ENCODE measurements at regions not wholly inside any gene's neighbourhood (a gene's known extent, or its start where the extent isn't known, plus 50 kb on each side); places are given as distances from the start of the nearest gene placed in this dataset.
A peak's percentile ranks its signal among the peaks of the same experiment; 100 is the strongest.

DNA sequence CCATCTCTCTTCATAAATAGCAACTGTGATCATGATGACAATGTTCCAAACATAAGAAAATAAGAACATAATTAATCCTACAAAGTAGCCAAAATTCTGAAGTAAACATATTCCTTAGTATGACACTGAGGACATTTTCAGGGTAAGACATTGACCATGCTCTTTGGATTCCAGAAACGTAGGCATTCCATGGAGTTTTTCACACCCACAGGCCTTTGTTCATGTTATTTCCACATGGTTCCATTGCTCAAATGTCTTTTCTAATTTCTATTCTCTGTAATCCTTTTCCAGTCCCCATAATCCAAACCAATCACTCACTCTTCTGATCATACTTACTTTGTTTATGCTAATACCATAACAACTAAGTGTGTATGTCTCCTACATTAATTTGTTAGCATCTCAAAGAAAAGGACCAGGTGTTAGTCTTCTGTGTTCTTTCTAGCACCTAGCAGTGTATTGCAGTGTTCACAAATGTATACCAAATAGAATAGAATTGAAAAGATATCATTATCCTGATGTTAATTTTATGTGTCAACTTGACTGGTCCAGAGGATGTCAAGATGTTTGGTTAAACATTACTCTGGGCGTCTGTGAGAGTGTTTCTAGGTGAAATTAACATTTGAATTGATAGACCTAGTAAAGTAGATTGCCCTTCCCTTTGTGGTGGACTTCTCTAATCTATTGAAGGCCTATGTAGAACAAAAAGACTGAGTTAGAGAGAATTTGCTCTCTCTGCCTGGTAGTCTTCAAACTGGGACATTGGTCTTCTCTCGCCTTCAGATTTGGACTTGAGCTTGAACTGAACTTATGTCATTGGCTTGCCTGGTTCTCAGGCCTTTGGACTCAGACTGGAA is 516.6 kb downstream of the PTPRC start:
- H3K27me3 ChIP-seq (ENCODE audit: insufficient read depth, low read depth), result no peaks in the 10 kb centered on the region
- H3K9ac ChIP-seq, result no peak overlapping the region
- H4K20me1 ChIP-seq (ENCODE audit: insufficient read depth), result no peaks in the 10 kb centered on the region
- no peak overlapping the region for H3K27ac ChIP-seq
- H3K79me2 ChIP-seq (ENCODE audit: insufficient read depth, low read depth), result no peaks in the 10 kb centered on the region
- no peaks in the 10 kb centered on the region for H3K36me3 ChIP-seq (ENCODE audit: insufficient read depth)
- no peak overlapping the region for H3K4me3 ChIP-seq (IDR thresholded peaks at IDR 0.05; ENCODE audit: insufficient read depth, low read depth, low read length)
- no peak overlapping the region for H2AFZ ChIP-seq (ENCODE audit: low read depth)
- H3K4me1 ChIP-seq (ENCODE audit: low read depth, poor library complexity, severe bottlenecking), result peaks cover 12% of the 10 kb centered on the region
- H3K4me2 ChIP-seq, result no peak overlapping the region
- TF ChIP-seq, protein P1, sequence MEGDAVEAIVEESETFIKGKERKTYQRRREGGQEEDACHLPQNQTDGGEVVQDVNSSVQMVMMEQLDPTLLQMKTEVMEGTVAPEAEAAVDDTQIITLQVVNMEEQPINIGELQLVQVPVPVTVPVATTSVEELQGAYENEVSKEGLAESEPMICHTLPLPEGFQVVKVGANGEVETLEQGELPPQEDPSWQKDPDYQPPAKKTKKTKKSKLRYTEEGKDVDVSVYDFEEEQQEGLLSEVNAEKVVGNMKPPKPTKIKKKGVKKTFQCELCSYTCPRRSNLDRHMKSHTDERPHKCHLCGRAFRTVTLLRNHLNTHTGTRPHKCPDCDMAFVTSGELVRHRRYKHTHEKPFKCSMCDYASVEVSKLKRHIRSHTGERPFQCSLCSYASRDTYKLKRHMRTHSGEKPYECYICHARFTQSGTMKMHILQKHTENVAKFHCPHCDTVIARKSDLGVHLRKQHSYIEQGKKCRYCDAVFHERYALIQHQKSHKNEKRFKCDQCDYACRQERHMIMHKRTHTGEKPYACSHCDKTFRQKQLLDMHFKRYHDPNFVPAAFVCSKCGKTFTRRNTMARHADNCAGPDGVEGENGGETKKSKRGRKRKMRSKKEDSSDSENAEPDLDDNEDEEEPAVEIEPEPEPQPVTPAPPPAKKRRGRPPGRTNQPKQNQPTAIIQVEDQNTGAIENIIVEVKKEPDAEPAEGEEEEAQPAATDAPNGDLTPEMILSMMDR (conservative IDR thresholded peaks at IDR 0.05; ENCODE audit: low read depth, low read length), result no peak

DNA sequence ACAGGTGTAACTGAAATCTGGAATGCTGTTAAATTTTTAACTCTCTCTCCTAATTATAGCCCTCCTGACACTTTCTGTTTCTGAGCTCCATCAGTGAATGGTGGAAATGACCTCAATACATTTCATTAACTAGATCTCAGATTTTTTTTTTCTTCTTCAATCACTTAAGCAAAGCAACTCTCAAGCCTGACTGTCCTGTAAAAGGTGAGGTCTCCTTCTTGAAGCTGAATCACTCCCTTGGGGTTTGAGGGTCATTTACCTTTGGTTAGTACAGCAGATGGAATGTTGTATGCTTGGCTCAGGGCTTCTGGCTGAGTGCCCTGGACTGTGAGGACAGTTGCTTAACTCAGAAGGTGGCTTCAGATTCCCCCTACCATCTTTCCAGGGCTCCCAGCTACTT is 518.7 kb downstream of the PTPRC start:
- H3K79me2 ChIP-seq (ENCODE audit: insufficient read depth, low read depth), result no peaks in the 10 kb centered on the region
- peaks cover 12% of the 10 kb centered on the region for H3K4me1 ChIP-seq (ENCODE audit: low read depth, poor library complexity, severe bottlenecking)
- no peak overlapping the region for H3K27ac ChIP-seq
- no peaks in the 10 kb centered on the region for H3K27me3 ChIP-seq (ENCODE audit: insufficient read depth, low read depth)
- no peak overlapping the region for H3K4me3 ChIP-seq (IDR thresholded peaks at IDR 0.05; ENCODE audit: insufficient read depth, low read depth, low read length)
- H3K4me2 ChIP-seq, result peak overlapping the region; percentile 30
- no peaks in the 10 kb centered on the region for H4K20me1 ChIP-seq (ENCODE audit: insufficient read depth)
- no peak overlapping the region for H3K9ac ChIP-seq
- peak overlapping the region; percentile 5; the same call in 1 of the 2 replicates for H2AFZ ChIP-seq (ENCODE audit: low read depth)
- no peaks in the 10 kb centered on the region for H3K36me3 ChIP-seq (ENCODE audit: insufficient read depth)
- TF ChIP-seq, protein P1 (conservative IDR thresholded peaks at IDR 0.05; ENCODE audit: low read depth, low read length), result no peak

DNA sequence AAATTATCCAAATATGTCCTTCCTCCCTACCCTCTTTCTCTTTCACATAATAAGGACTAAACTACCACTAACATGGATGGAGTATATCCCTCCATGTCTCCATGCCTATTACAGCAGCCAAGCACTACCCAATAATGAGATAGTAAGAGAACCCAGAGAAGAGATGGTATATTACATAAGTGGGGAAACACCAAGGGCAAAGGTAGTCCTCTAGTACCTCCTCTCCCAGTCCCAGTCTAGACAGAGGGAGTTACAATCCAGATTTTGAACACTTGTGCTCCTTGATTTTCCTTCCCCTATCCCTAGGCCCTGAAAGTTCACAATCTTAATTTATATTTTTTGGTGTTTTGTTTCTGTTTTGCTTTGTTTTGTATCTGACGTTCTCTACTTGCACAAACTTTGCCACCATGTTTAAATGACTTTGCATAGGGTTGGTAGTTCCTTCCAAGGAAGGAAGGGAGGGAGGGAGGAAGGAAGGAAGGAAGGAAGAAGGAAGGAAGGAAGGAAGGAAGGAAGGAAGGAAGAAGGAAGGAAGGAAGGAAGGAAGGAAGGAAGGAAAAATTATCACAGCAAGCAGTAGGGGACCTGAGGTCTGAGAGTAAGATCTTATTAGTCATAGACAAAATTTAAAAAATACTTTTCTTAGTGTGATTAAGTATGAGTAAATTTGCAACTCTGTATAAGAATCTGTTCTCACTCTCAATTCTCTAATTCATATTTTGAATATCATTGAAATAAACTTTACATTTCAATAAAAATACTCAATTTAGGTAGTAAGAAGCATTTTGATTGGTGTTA is 521.9 kb downstream of the PTPRC start:
- Histone ChIP-seq H3K9ac (no peak overlapping the region), H3K27me3 (ENCODE audit: insufficient read depth, low read depth) (no peaks in the 10 kb centered on the region), H4K20me1 (ENCODE audit: insufficient read depth) (no peaks in the 10 kb centered on the region), H2AFZ (ENCODE audit: low read depth) (no peak overlapping the region), H3K36me3 (ENCODE audit: insufficient read depth) (no peaks in the 10 kb centered on the region), H3K4me3 (IDR thresholded peaks at IDR 0.05; ENCODE audit: insufficient read depth, low read depth, low read length) (no peak overlapping the region), H3K4me1 (ENCODE audit: low read depth, poor library complexity, severe bottlenecking) (peaks cover 12% of the 10 kb centered on the region), H3K4me2 (no peak overlapping the region), H3K27ac (no peak overlapping the region), H3K79me2 (ENCODE audit: insufficient read depth, low read depth) (no peaks in the 10 kb centered on the region)
- TF ChIP-seq, protein P1 (conservative IDR thresholded peaks at IDR 0.05; ENCODE audit: low read depth, low read length), result no peak

DNA sequence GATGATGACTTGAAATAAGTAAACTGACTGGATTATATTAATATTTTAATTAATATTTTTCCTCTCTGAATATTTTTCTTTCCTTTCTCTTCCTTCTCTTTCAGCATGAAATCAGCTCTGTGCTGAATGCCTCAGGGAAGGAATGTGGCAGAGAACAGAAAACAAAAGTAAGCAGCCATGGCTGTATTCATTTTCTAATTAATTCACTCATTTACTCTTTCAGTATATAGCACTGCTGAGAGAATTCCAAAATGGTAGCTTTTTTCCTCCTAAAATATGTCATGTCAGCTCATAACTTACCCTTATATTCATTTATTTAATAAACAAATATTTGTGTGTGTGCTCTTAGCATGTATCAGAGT is 522.5 kb downstream of the PTPRC start:
- Histone ChIP-seq H3K4me2 (no peak overlapping the region), H3K4me1 (ENCODE audit: low read depth, poor library complexity, severe bottlenecking) (peaks cover 12% of the 10 kb centered on the region), H3K4me3 (IDR thresholded peaks at IDR 0.05; ENCODE audit: insufficient read depth, low read depth, low read length) (no peak overlapping the region), H3K27me3 (ENCODE audit: insufficient read depth, low read depth) (no peaks in the 10 kb centered on the region), H3K36me3 (ENCODE audit: insufficient read depth) (no peaks in the 10 kb centered on the region), H2AFZ (ENCODE audit: low read depth) (no peak overlapping the region), H3K79me2 (ENCODE audit: insufficient read depth, low read depth) (no peaks in the 10 kb centered on the region), H3K27ac (no peak overlapping the region), H3K9ac (no peak overlapping the region), H4K20me1 (ENCODE audit: insufficient read depth) (no peaks in the 10 kb centered on the region)
- TF ChIP-seq, protein P1 (conservative IDR thresholded peaks at IDR 0.05; ENCODE audit: low read depth, low read length), result no peak
